ENCODE measurements at regions not wholly inside any gene's neighbourhood (a gene's known extent, or its start where the extent isn't known, plus 50 kb on each side); places are given as distances from the start of the nearest gene placed in this dataset.

DNA sequence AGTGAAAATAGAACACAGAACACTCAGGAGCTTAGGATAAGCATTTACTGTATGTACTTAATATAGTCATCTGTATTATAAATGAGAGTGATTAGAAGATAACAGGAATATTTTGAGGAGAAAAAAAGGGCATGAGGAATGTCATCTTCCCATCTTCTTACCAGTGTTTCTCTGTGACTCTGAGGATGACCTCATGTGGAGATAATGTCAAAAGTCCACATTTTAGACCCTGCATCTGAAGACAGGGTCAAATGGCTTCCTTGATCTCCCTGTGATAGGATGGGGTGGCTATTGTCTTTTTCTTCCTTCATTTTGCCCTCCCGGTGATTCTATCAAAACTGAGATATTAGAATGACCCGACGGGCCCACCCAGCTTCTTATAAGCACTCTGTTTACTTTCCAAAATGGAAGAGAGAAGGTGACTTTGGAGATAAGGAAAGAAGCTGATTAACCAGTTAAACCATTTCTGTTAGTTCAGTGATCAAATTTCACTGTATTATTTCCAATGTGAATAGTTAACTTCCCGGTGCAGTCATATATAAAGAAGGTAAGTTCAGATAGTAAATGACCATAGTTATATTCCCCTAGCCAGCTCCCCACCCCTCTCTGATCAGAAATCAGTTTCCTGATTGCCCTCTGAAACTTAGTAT is 115.7 kb upstream of the SALL4 start:
- Histone ChIP-seq H2BK15ac (ENCODE audit: low read length) (no peak overlapping the region), H3K9me3 (ENCODE audit: insufficient read depth in 2 of 2, low read depth in 1 of 2, low read length in 1 of 2) (no peaks in the 10 kb centered on the region), H3K14ac (ENCODE audit: insufficient read length) (no peak overlapping the region), H2AFZ (ENCODE audit: low read length) (no peak overlapping the region), H3K23ac (ENCODE audit: insufficient read length) (no peak overlapping the region), H2AK5ac (ENCODE audit: low read depth, low read length) (no peak overlapping the region), H2BK20ac (ENCODE audit: low read length) (no peak overlapping the region), H3K4ac (replicated peaks; ENCODE audit: insufficient read length, low read depth, low read length) (no peak overlapping the region), H4K8ac (ENCODE audit: extremely low read depth, insufficient read depth, low read length) (no peak overlapping the region), H3K27me3 (replicated peaks in 1 of 4; ENCODE audit: control insufficient read depth in 3 of 4, extremely low read depth in 1 of 4, insufficient read depth in 3 of 4, low read length in 3 of 4) (no peaks in the 10 kb centered on the region), H2BK5ac (ENCODE audit: low read depth, low read length) (no peak overlapping the region), H3K23me2 (ENCODE audit: low read depth, low read length) (no peaks in the 10 kb centered on the region), H2BK12ac (ENCODE audit: low read depth, low read length) (no peak overlapping the region), H3K18ac (ENCODE audit: extremely low read depth, low read length) (no peak overlapping the region), H3K79me2 (ENCODE audit: control insufficient read depth in 1 of 2, insufficient read depth in 2 of 2, low read length in 2 of 2) (no peaks in the 10 kb centered on the region), H3K4me1 (replicated peaks in 1 of 4; ENCODE audit: control insufficient read depth in 3 of 4, insufficient read depth in 4 of 4, low read length in 3 of 4) (peaks cover 0 to 2% (median 0%) of the 10 kb centered on the region in 4 experiments; a peak in 3 of 7 replicates), H3K4me3 (ENCODE audit: extremely low read depth in 1 of 4, insufficient read depth in 2 of 4, low read depth in 3 of 4, low read length in 4 of 4) (no peak overlapping the region), H3K4me2 (ENCODE audit: insufficient read depth in 1 of 2, low read depth in 2 of 2, low read length in 2 of 2) (no peak overlapping the region), H4K20me1 (replicated peaks in 1 of 2; ENCODE audit: control insufficient read depth in 1 of 2, insufficient read depth in 2 of 2, low read length in 2 of 2) (no peaks in the 10 kb centered on the region), H3K9ac (replicated peaks in 1 of 4; ENCODE audit: extremely low read depth in 1 of 4, low read depth in 3 of 4, low read length in 3 of 4) (no peak overlapping the region), H3K56ac (replicated peaks; ENCODE audit: insufficient read length, low read depth, low read length) (no peak overlapping the region), H4K91ac (replicated peaks; ENCODE audit: insufficient read length, low read length) (no peak overlapping the region), H3K27ac (ENCODE audit: low read depth, low read length) (no peak overlapping the region), H4K5ac (ENCODE audit: insufficient read length, low read depth, low read length) (no peak overlapping the region), H3K36me3 (ENCODE audit: control insufficient read depth in 2 of 4, insufficient read depth in 4 of 4, low read length in 3 of 4) (no peaks in the 10 kb centered on the region; a peak in 1 of 8 replicates), H3K79me1 (ENCODE audit: low read depth, low read length) (no peaks in the 10 kb centered on the region), H2BK120ac (replicated peaks; ENCODE audit: low read depth, low read length) (no peak overlapping the region)
- POLR2A ChIA-PET (ENCODE audit: partially characterized antibody) = interaction anchor here (1.4 kb wide), 1 partner anchor 13 kb away, joined by 3 read pairs; no protein-coding TSS in a partner anchor
- CTCF ChIA-PET (ENCODE audit: partially characterized antibody) = interaction anchor here (1.0 kb wide), 2 partner anchors 14 to 118 kb away, joined by 3 read pairs; no protein-coding TSS in a partner anchor
- no peak for DNase-seq (ENCODE audit: low read depth in 1 of 2, low spot score in 2 of 2)
- FAIRE-seq = no peak
- 87% methylated on average over 4 of the region's 4 CpGs; no CpG with 5 or more reads in 1 of the 2 experiments for WGBS, 2 experiments (ENCODE audit: extremely low coverage in 1 of 2, insufficient coverage in 1 of 2, insufficient read length in 1 of 2, insufficient replicate concordance in 2 of 2, low coverage in 1 of 2, low lambda C conversion rate in 2 of 2, missing lambda C conversion rate in 1 of 2)
- TF ChIP-seq, protein P1, sequence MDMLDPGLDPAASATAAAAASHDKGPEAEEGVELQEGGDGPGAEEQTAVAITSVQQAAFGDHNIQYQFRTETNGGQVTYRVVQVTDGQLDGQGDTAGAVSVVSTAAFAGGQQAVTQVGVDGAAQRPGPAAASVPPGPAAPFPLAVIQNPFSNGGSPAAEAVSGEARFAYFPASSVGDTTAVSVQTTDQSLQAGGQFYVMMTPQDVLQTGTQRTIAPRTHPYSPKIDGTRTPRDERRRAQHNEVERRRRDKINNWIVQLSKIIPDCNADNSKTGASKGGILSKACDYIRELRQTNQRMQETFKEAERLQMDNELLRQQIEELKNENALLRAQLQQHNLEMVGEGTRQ (IDR thresholded peaks at IDR 0.05; ENCODE audit: low read length) = no peak
- TF ChIP-seq SUZ12 (IDR thresholded peaks at IDR 0.05; ENCODE audit: low read length) (no peak), RXRA (IDR thresholded peaks at IDR 0.05; ENCODE audit: insufficient read depth, low read depth, low read length) (no peak), TEAD4 (IDR thresholded peaks at IDR 0.05; ENCODE audit: low read depth, low read length) (no peak), NANOG (IDR thresholded peaks at IDR 0.05; ENCODE audit: insufficient read depth, low read depth, low read length, poor library complexity, severe bottlenecking) (no peak), TBP (IDR thresholded peaks at IDR 0.05; ENCODE audit: low read depth, low read length) (no peak)

Measured in H1 (cell line).